HCT116 (cell line): ENCODE measurements at regions not wholly inside any gene's neighbourhood (a gene's known extent, or its start where the extent isn't known, plus 50 kb on each side); places are given as distances from the start of the nearest gene placed in this dataset.
"Not testable (repeated sequence)": the region's sequence is repeated elsewhere in the genome, so short reads cannot be mapped to it uniquely, and the experiment has no call there.

Source experiments
- ELF1 ChIP-seq: IDR thresholded peaks from 2 replicates; pipeline ENCODE4 v1.6.1; 2012; ENCODE audit warnings: low read depth, borderline replicate concordance
- EZH2 ChIP-seq: fragments of 200-600 bp; sonication (generic); IDR thresholded peaks from 2 replicates; pipeline ENCODE4 v1.6.1; 2017; ENCODE audit warnings: antibody characterized with exemption, mixed run types
- POLR2A ChIP-seq: IDR thresholded peaks from 2 replicates; pipeline ENCODE4 v1.7.0; 2011; ENCODE audit warnings: borderline replicate concordance; ENCODE audit not compliant: insufficient read depth, insufficient read length; ENCODE audit errors: extremely low read depth
- RAD21 ChIP-seq: IDR thresholded peaks from 2 replicates; pipeline ENCODE4 v1.6.1; 2012; ENCODE audit warnings: low read depth, mild to moderate bottlenecking
- SP1 ChIP-seq: IDR thresholded peaks from 2 replicates; pipeline ENCODE4 v1.6.1; 2012; ENCODE audit warnings: low read depth
- TF ChIP-seq, protein P1 (sequence below), 3 experiments: fragments of 200-600 bp in 1 of 3; sonication (generic) in 1 of 3; IDR thresholded peaks in 2 of 3; conservative IDR thresholded peaks in 1 of 3; 2 replicates each; pipeline ENCODE4 v1.5.1; 2012 to 2017; ENCODE audit warnings: low read depth in 2 of 3, low read length in 2 of 3, antibody characterized with exemption in 1 of 3, borderline replicate concordance in 1 of 3, control low read depth in 1 of 3, mild to moderate bottlenecking in 1 of 3, mixed read lengths in 1 of 3, mixed run types in 1 of 3, moderate library complexity in 1 of 3; ENCODE audit not compliant: insufficient read depth in 1 of 3

- not testable (repeated sequence) for TF ChIP-seq POLR2A, EZH2, SP1, ELF1, RAD21
- TF ChIP-seq, protein P1, sequence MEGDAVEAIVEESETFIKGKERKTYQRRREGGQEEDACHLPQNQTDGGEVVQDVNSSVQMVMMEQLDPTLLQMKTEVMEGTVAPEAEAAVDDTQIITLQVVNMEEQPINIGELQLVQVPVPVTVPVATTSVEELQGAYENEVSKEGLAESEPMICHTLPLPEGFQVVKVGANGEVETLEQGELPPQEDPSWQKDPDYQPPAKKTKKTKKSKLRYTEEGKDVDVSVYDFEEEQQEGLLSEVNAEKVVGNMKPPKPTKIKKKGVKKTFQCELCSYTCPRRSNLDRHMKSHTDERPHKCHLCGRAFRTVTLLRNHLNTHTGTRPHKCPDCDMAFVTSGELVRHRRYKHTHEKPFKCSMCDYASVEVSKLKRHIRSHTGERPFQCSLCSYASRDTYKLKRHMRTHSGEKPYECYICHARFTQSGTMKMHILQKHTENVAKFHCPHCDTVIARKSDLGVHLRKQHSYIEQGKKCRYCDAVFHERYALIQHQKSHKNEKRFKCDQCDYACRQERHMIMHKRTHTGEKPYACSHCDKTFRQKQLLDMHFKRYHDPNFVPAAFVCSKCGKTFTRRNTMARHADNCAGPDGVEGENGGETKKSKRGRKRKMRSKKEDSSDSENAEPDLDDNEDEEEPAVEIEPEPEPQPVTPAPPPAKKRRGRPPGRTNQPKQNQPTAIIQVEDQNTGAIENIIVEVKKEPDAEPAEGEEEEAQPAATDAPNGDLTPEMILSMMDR (IDR thresholded peaks at IDR 0.05 in 2 of 3, conservative IDR thresholded peaks at IDR 0.05 in 1 of 3; ENCODE audit: borderline replicate concordance in 1 of 3, insufficient read depth in 1 of 3, low read depth in 2 of 3, low read length in 2 of 3): not testable (repeated sequence)
Measured at GRCh38 chr5:102688076-102688475, 67.0 kb upstream of the PAM start.
